ENCODE measurements at regions not wholly inside any gene's neighbourhood (a gene's known extent, or its start where the extent isn't known, plus 50 kb on each side); places are given as distances from the start of the nearest gene placed in this dataset.

DNA sequence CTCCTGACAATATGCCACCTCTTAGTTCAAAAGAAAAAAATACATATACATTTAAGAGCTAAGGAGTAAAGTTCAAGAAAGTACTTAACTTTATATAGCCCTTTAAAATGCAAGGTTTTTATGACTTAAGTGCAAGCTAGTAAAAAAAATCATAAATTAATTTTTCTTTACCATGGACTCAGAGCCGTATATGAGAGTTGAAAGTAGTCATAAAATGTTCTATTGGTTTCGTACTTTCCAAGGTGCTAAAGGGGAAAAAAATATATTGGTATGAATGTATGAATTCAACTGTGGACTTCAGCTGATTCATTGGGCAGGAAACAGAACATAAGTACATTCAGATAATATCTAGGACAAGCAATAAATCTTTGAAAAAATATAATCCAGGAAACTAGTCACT lies 869.8 kb upstream of the AGA start:
- DNase-seq: no peak

DNA sequence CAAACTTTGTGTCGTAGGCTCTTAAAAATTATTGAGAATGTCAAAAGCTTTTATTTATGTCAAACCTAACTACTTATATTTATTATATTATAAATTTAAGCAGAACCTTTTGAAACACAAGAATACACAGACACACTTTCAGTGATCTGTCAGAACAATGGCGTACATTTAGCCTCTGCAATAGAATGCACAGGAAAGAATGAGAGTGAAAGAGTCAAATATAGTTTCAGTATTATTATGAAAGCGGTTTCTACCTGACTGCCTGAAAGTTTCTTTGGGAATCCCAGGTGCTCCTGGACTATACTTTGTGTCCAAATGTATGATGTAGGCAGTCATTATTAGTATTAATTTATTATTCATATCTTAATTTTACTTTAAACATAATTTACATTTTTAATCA lies 872.0 kb upstream of the AGA start:
- DNase-seq: no peak

- no peak for DNase-seq
Measured at GRCh38 chr4:178316211-178316610, 874.0 kb upstream of the AGA start.

- DNase-seq: no peak
Measured at GRCh38 chr4:178320003-178320402, 877.8 kb upstream of the AGA start.

GRCh38 chr4:178322524-178323183 lies 880.4 kb upstream of the AGA start:
- no peak for DNase-seq

- no peak for DNase-seq
Measured at GRCh38 chr4:178329226-178329872, 887.1 kb upstream of the AGA start.

GRCh38 chr4:178333355-178333754 lies 891.1 kb upstream of the AGA start:
- DNase-seq: no peak

GRCh38 chr4:178339769-178340168 lies 897.5 kb upstream of the AGA start:
- no peak for DNase-seq

DNA sequence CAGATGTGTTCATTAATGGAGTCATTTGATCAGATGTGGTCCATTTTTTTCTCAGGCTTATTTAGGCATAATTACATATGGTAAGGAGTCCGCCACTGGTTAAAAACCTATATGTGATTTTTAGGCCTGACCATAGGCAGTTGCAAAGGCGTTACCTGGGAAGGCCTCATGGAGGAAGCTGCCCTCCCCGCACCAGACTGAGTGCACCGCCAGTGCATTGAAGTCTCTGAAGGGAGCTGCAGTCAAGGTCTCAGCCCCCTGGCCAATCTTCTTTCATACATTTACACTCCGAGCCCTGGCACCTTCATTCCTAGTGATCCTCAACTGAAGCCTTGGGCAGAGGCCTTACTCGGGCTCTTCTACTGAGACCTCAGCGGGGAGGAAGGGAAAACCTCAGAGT lies 898.2 kb upstream of the AGA start:
- no peak for DNase-seq

GRCh38 chr4:178344096-178344495 lies 901.9 kb upstream of the AGA start:
- DNase-seq: no peak

- DNase-seq: no peak
Measured at GRCh38 chr4:178347111-178347510, 904.9 kb upstream of the AGA start.

DNA sequence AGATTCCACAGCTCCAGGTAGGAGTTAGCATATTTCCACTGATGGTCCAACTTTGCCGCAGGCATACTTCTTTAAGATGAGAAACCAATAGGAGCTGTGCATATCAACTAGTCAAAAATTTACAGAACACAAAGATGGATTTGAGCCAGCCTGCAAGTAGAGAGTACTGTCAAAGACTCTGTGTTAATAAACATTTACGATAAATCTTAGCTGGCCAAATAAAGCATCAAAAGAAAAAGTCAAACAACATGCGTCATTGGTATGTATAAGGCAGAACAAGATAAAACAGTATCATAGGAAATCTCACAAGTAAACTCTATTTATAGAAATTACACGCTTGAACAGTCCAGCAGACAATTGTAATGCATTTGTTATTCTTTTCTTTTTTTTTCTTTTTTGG lies 907.4 kb upstream of the AGA start:
- DNase-seq: no peak

- DNase-seq: no peak
Measured at GRCh38 chr4:178351185-178351584, 908.9 kb upstream of the AGA start.

DNA sequence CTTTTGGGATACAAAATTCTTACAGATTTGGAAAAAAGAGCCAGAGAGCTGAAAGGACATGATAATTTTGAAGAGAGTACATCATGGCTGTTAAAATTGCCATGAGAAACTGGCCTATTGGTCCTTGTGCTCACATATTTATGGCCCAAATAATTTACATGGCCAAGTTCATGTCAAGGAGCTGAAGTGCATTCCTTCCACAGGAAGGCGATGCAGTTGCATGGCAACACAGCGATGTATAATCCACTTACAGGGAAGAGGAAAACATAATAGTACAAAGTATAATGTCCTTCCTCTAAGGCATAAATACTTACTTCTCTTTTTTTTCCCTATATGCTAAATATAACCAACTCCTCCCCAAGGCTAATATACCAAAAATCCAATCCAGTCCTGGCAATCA lies 914.5 kb upstream of the AGA start:
- no peak for DNase-seq

GRCh38 chr4:178385481-178385880 lies 943.2 kb upstream of the AGA start:
- DNase-seq: no peak

- no peak for DNase-seq
Measured at GRCh38 chr4:178387756-178388155, 945.5 kb upstream of the AGA start.

DNA sequence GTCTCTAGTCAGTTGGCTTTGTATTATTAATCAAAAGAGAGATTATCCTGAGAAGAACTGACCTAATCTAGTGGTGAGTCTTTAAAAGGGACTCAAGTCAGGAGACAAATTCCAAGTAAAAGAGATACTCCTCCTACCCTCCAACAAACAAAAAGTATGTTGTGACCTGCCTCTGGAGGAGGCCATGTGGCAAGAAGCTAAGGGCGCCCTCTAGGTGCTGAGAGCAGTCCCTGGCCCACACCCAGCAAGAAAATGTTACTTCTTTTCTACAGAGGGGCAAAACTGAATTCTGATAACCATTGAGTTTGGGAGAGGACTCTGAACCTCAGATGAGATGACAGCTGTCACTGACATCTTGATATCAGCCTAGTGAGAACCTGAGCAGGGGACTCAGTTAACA lies 953.6 kb upstream of the AGA start:
- no peak for DNase-seq

DNA sequence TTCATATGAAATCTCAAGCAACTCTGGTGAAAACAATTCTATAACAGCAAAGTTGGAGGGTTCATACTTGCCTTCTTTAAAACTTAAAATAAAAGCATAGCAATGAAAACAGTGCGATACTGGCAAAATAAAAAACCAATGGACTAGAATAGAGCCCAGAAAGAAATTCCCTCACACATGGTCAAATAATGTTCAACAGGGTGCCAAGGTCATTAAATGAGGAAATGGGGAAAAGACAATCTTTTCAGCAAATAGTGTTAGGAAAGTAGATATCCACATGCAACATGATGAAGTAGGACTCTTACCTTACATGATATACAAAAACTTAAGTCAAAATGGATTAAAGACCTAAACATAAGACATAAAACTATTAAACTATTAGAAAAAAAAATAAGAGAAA lies 970.2 kb upstream of the AGA start:
- DNase-seq: no peak

GRCh38 chr4:178414042-178414441 lies 971.8 kb upstream of the AGA start:
- DNase-seq: no peak

- no peak for DNase-seq
Measured at GRCh38 chr4:178414881-178415446, 972.7 kb upstream of the AGA start.

DNA sequence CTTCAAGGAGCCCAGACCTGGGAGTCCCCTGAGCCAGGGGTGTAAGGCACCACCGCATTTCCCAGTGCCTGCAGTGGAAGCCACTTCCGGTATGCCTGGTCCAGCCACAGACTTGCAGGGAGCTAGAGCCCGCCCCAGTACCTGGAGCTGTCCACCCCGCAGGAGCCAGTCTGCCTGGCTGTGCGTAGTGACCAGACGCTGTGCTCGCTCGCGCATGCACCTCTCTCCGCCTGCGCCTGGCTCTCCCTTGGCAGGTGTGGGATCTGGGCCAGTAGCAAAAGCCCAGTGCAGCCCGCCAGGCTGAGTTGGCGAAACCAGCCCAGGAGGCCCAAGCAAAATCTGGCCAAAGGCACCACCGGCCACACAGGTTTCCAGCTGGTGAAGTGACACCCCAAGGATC lies 973.7 kb upstream of the AGA start:
- DNase-seq: no peak

- no peak for DNase-seq
Measured at GRCh38 chr4:178423366-178423765, 981.1 kb upstream of the AGA start.

- DNase-seq: no peak
Measured at GRCh38 chr4:178426871-178427270, 984.6 kb upstream of the AGA start.

GRCh38 chr4:178427663-178428062 lies 985.4 kb upstream of the AGA start:
- DNase-seq: no peak

Data from stimulated activated CD8-positive, alpha-beta memory T cell treated with anti-CD3 and anti-CD28 coated beads, Interleukin-4, amount 100 ng/mL, for 48 hours (primary cell).